Breast epithelium (tissue), 4 donors: ENCODE measurements at regions not wholly inside any gene's neighbourhood (a gene's known extent, or its start where the extent isn't known, plus 50 kb on each side); places are given as distances from the start of the nearest gene placed in this dataset.

Experiments used
- DNase-seq, 2 donors: peaks; one replicate each; pipeline ENCODE4 v3.0.0-alpha.2; 2019; ENCODE audit warnings: low spot score in 2 of 2
- H3K27ac ChIP-seq, 2 donors: fragments of 200-600 bp; sonication (generic) in 1 of 2; one replicate each; pipeline ENCODE4 v1.5.1; 2016 to 2019; ENCODE audit warnings: mild to moderate bottlenecking in 1 of 2
- H3K27me3 ChIP-seq, 2 donors: fragments of 200-600 bp; sonication (generic) in 1 of 2; one replicate each; pipeline versions ENCODE4 v1.5.1 to v1.6.0; 2017 to 2019; ENCODE audit warnings: control low read depth in 1 of 2, mild to moderate bottlenecking in 1 of 2
- H3K36me3 ChIP-seq: fragments of 200-600 bp; one replicate; pipeline ENCODE4 v1.5.1; 2019
- H3K4me1 ChIP-seq, 2 donors: fragments of 200-600 bp; sonication (generic); one replicate each; pipeline ENCODE4 v1.5.1; 2016 to 2019; ENCODE audit warnings: control low read depth in 1 of 2
- H3K4me3 ChIP-seq, 3 donors: fragments of 200-600 bp; sonication (generic); 1 replicate in 2 of 3; 2 replicates in 1 of 3; pipeline ENCODE4 v1.5.1; 2016 to 2019; ENCODE audit warnings: mild to moderate bottlenecking in 3 of 3, moderate library complexity in 2 of 3
- H3K9me3 ChIP-seq, 2 donors: fragments of 200-600 bp; sonication (generic) in 1 of 2; one replicate each; pipeline ENCODE4 v1.5.1; 2016 to 2019; ENCODE audit warnings: control low read depth in 1 of 2
- CTCF ChIP-seq, 3 donors: fragments of 450-650 bp; IDR thresholded peaks; one replicate each; pipeline ENCODE4 v1.5.1; 2016 to 2017; ENCODE audit warnings: antibody characterized with exemption in 3 of 3, mild to moderate bottlenecking in 3 of 3, moderate library complexity in 3 of 3
- POLR2A ChIP-seq: fragments of 450-650 bp; IDR thresholded peaks from one replicate; pipeline ENCODE4 v1.6.1; 2016; ENCODE audit warnings: antibody characterized with exemption, mild to moderate bottlenecking, moderate library complexity
- POLR2AphosphoS5 ChIP-seq, 3 donors: sonication (generic); formaldehyde crosslinking; IDR thresholded peaks; one replicate each; pipeline ENCODE4 v1.6.1; 2017; ENCODE audit warnings: antibody characterized with exemption in 3 of 3
- intact Hi-C: fragments of 100-400 bp; cut with DNase I; formaldehyde crosslinking; loops from one replicate; pipeline ENCODE4 v1.15.1; 2023; ENCODE audit warnings: low total_unique reads

GRCh38 chr3:16794257-16794656 is 90.5 kb upstream of the PLCL2 start:
- intact Hi-C loops = no loop called here
- Histone ChIP-seq H3K4me1 (no peaks in the 10 kb centered on the region), H3K9me3 (no peaks in the 10 kb centered on the region), H3K27me3 (no peaks in the 10 kb centered on the region), H3K27ac (no peak overlapping the region), H3K4me3 (no peak overlapping the region), H3K36me3 (no peaks in the 10 kb centered on the region)
- no peak for TF ChIP-seq CTCF (IDR thresholded peaks at IDR 0.05)
- TF ChIP-seq POLR2A = no peak
- TF ChIP-seq POLR2AphosphoS5 (IDR thresholded peaks at IDR 0.05) = no peak
- DNase-seq = no peak

GRCh38 chr3:16795581-16795980 is 89.2 kb upstream of the PLCL2 start:
- no peaks in the 10 kb centered on the region for H3K9me3 ChIP-seq
- intact Hi-C loops = no loop called here
- no peak for TF ChIP-seq CTCF (IDR thresholded peaks at IDR 0.05)
- TF ChIP-seq POLR2AphosphoS5 (IDR thresholded peaks at IDR 0.05) = no peak
- TF ChIP-seq POLR2A = no peak
- no peak for DNase-seq
- H3K27ac ChIP-seq = no peak overlapping the region
- no peaks in the 10 kb centered on the region for H3K27me3 ChIP-seq
- no peak overlapping the region for H3K4me3 ChIP-seq
- H3K36me3 ChIP-seq = no peaks in the 10 kb centered on the region
- H3K4me1 ChIP-seq = no peaks in the 10 kb centered on the region

GRCh38 chr3:16797831-16798230 is 86.9 kb upstream of the PLCL2 start:
- no peaks in the 10 kb centered on the region for H3K4me1 ChIP-seq

GRCh38 chr3:16798738-16799137 is 86.0 kb upstream of the PLCL2 start:
- no peak for DNase-seq
- Histone ChIP-seq H3K4me1 (no peaks in the 10 kb centered on the region), H3K4me3 (no peak overlapping the region), H3K27me3 (no peaks in the 10 kb centered on the region), H3K9me3 (no peaks in the 10 kb centered on the region), H3K36me3 (no peaks in the 10 kb centered on the region), H3K27ac (no peak overlapping the region)
- TF ChIP-seq POLR2A (no peak), POLR2AphosphoS5 (IDR thresholded peaks at IDR 0.05) (no peak), CTCF (IDR thresholded peaks at IDR 0.05) (no peak)
- intact Hi-C loops = no loop called here

More at GRCh38 chr3:16797831-16798230, 86.9 kb upstream of the PLCL2 start:
- H3K4me3 ChIP-seq = no peak overlapping the region
- H3K27ac ChIP-seq = no peak overlapping the region
- no peaks in the 10 kb centered on the region for H3K36me3 ChIP-seq
- TF ChIP-seq CTCF (IDR thresholded peaks at IDR 0.05) (no peak), POLR2AphosphoS5 (IDR thresholded peaks at IDR 0.05) (no peak), POLR2A (no peak)
- DNase-seq = no peak
- no peaks in the 10 kb centered on the region for H3K27me3 ChIP-seq
- intact Hi-C loops = no loop called here
- no peaks in the 10 kb centered on the region for H3K9me3 ChIP-seq

GRCh38 chr3:16800361-16800760 is 84.4 kb upstream of the PLCL2 start:
- H3K36me3 ChIP-seq = no peaks in the 10 kb centered on the region
- no peaks in the 10 kb centered on the region for H3K27me3 ChIP-seq
- intact Hi-C loops = no loop called here
- H3K27ac ChIP-seq = no peak overlapping the region
- no peaks in the 10 kb centered on the region for H3K4me1 ChIP-seq
- TF ChIP-seq POLR2A = no peak
- no peak for TF ChIP-seq POLR2AphosphoS5 (IDR thresholded peaks at IDR 0.05)
- TF ChIP-seq CTCF (IDR thresholded peaks at IDR 0.05) = no peak
- no peak overlapping the region for H3K4me3 ChIP-seq
- no peaks in the 10 kb centered on the region for H3K9me3 ChIP-seq
- DNase-seq = no peak
